ENCODE measurements at regions not wholly inside any gene's neighbourhood (a gene's known extent, or its start where the extent isn't known, plus 50 kb on each side); places are given as distances from the start of the nearest gene placed in this dataset.

DNA sequence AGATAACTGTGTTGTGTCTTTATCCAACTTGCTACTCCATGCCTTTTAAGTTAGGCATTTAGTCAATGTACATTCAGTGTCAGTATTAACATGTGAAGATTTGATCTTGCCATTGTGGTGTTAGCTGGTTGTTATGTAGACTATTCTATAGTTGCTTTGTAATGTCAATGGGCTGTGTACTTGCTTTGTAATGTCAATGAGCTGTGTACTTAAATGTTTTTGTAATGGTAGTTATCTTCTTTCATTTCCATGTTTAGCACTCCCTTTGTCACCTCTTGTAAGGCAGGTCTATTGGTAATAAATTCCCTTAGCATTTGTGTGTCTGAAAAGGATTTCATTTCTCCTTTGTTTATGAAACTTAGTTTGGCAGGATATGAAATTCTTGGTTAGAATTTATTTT lies 53.4 kb downstream of the MC4R start:
- no peaks in the 10 kb centered on the region for H3K36me3 Mint-ChIP-seq (ENCODE audit: low read depth)
- peaks cover 8% of the 10 kb centered on the region for H3K9me3 Mint-ChIP-seq (ENCODE audit: low read depth)
- no peak for DNase-seq (ENCODE audit: low spot score)
- peaks cover 21% of the 10 kb centered on the region for H3K27me3 Mint-ChIP-seq (ENCODE audit: low read depth)
- TF ChIP-seq, protein P1, sequence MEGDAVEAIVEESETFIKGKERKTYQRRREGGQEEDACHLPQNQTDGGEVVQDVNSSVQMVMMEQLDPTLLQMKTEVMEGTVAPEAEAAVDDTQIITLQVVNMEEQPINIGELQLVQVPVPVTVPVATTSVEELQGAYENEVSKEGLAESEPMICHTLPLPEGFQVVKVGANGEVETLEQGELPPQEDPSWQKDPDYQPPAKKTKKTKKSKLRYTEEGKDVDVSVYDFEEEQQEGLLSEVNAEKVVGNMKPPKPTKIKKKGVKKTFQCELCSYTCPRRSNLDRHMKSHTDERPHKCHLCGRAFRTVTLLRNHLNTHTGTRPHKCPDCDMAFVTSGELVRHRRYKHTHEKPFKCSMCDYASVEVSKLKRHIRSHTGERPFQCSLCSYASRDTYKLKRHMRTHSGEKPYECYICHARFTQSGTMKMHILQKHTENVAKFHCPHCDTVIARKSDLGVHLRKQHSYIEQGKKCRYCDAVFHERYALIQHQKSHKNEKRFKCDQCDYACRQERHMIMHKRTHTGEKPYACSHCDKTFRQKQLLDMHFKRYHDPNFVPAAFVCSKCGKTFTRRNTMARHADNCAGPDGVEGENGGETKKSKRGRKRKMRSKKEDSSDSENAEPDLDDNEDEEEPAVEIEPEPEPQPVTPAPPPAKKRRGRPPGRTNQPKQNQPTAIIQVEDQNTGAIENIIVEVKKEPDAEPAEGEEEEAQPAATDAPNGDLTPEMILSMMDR (IDR thresholded peaks at IDR 0.05) = no peak
- H3K4me3 Mint-ChIP-seq (ENCODE audit: unreplicated experiment) = no peak overlapping the region
- no peaks in the 10 kb centered on the region for H3K4me1 Mint-ChIP-seq (ENCODE audit: low read depth)
- H3K27ac Mint-ChIP-seq (ENCODE audit: unreplicated experiment) = no peak overlapping the region

DNA sequence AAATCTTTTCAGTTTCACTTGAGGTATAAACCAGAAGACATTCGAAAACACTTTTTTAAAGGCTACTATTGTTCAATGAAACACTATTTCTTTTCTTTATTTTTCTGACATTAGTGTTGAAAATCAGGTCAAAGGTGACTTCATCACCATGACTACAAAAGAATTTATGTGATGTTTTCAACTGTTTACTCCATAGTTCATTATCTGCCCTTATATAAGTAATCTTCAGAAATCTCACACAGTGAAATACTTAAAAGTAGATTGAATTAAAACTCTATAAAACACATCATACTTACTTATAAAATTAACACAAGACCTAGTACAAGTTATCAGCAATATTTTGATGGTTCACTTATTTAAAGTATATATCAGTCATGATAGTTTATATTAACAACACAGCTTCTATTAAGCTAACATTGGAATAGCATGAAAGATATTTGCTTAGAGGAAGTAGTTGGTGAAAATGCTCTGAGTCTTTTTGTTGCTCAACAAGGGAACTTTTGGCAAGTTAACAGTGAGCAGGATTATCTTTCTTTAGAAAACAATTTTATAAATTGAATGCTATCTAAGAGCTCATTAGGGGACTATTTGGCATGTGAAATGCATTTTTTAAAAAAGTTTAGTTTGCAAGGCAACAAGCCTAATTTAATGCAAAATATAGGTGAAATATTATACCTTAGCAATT lies 60.8 kb downstream of the MC4R start:
- TF ChIP-seq, protein P1 (IDR thresholded peaks at IDR 0.05) = no peak
- H3K4me1 Mint-ChIP-seq (ENCODE audit: low read depth) = no peaks in the 10 kb centered on the region
- H3K27ac Mint-ChIP-seq (ENCODE audit: unreplicated experiment) = no peak overlapping the region
- peaks cover 3% of the 10 kb centered on the region for H3K9me3 Mint-ChIP-seq (ENCODE audit: low read depth)
- DNase-seq (ENCODE audit: low spot score) = no peak
- H3K27me3 Mint-ChIP-seq (ENCODE audit: low read depth) = peaks cover 16% of the 10 kb centered on the region
- no peaks in the 10 kb centered on the region for H3K36me3 Mint-ChIP-seq (ENCODE audit: low read depth)
- H3K4me3 Mint-ChIP-seq (ENCODE audit: unreplicated experiment) = no peak overlapping the region

DNA sequence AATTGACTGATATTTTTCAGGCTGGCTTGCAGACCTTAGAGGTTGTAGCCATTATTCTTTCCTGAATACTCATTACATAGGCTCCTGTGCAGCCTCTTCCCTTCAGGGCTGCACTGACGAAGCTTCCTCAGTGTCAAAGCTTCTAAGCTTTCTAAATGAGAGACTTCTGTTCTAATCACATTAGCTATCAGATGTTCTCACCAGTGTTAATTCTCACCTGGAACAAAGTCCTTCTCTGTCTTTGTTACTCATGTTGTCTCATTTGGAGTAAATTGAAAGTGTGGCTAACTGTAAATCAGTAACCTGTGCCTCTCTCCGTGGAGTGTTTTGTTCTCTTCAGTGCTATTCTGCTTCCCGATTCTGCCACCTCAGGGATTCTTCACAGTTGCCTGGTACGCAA lies 76.9 kb downstream of the MC4R start:
- H3K4me1 Mint-ChIP-seq (ENCODE audit: low read depth) = no peaks in the 10 kb centered on the region
- H3K27me3 Mint-ChIP-seq (ENCODE audit: low read depth) = peaks cover 24% of the 10 kb centered on the region
- H3K27ac Mint-ChIP-seq (ENCODE audit: unreplicated experiment) = no peak overlapping the region
- no peak for DNase-seq (ENCODE audit: low spot score)
- H3K9me3 Mint-ChIP-seq (ENCODE audit: low read depth) = no peaks in the 10 kb centered on the region
- no peaks in the 10 kb centered on the region for H3K36me3 Mint-ChIP-seq (ENCODE audit: low read depth)
- TF ChIP-seq, protein P1 (IDR thresholded peaks at IDR 0.05) = no peak
- H3K4me3 Mint-ChIP-seq (ENCODE audit: unreplicated experiment) = no peak overlapping the region

DNA sequence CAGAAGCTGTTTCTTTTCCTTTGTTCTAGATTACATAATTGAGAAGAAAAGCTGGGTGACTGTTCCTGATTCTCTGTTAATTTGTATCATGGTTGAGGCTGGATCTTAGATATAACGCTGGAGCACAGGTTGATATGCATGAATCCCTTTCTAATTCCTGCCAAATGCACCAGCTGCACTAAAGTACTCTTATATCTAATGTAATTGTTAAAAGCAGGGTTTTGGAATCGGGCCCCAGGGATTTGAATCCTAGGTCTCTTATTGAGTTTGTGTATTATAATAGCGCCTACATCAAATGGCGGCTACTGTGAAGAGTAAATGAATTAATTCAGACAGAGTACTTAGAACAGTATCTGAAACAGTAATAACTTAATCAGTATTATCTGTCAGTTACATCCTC lies 80.4 kb downstream of the MC4R start:
- Mint-ChIP-seq H3K9me3 (ENCODE audit: low read depth) (no peaks in the 10 kb centered on the region), H3K27me3 (ENCODE audit: low read depth) (peaks cover 23% of the 10 kb centered on the region), H3K4me1 (ENCODE audit: low read depth) (no peaks in the 10 kb centered on the region), H3K36me3 (ENCODE audit: low read depth) (no peaks in the 10 kb centered on the region), H3K4me3 (ENCODE audit: unreplicated experiment) (no peak overlapping the region), H3K27ac (ENCODE audit: unreplicated experiment) (no peak overlapping the region)
- TF ChIP-seq, protein P1 (IDR thresholded peaks at IDR 0.05) = no peak
- DNase-seq (ENCODE audit: low spot score) = no peak

DNA sequence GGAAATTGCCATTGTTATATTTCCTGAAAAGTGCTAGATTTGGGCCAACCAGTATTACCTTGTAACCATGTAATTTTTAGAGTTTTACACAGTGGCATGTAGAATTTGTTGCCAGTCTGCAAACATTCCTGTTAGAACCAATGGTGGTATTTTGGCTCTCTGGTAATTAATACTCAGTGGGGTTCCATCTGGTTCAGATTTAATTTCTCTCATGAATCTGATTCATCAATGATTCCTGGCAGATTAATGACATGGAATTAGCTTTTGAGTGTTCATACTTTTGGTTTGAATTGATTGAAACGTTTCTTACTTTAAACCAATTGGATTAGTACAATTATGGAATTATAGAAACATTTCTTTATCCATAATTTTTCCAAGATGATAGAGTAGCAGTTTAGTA lies 93.2 kb downstream of the MC4R start:
- no peaks in the 10 kb centered on the region for H3K36me3 Mint-ChIP-seq (ENCODE audit: low read depth)
- TF ChIP-seq, protein P1 (IDR thresholded peaks at IDR 0.05) = no peak
- no peaks in the 10 kb centered on the region for H3K4me1 Mint-ChIP-seq (ENCODE audit: low read depth)
- no peak for DNase-seq (ENCODE audit: low spot score)
- peaks cover 7% of the 10 kb centered on the region for H3K27me3 Mint-ChIP-seq (ENCODE audit: low read depth)
- no peak overlapping the region for H3K27ac Mint-ChIP-seq (ENCODE audit: unreplicated experiment)
- H3K9me3 Mint-ChIP-seq (ENCODE audit: low read depth) = no peaks in the 10 kb centered on the region
- no peak overlapping the region for H3K4me3 Mint-ChIP-seq (ENCODE audit: unreplicated experiment)

Data from chondrocyte (in vitro differentiated cells).